HEK293 (cell line): ENCODE measurements at regions not wholly inside any gene's neighbourhood (a gene's known extent, or its start where the extent isn't known, plus 50 kb on each side); places are given as distances from the start of the nearest gene placed in this dataset.

Source experiments
- CTCF ChIA-PET: fragments of 350-600 bp; formaldehyde crosslinking; extraction: SDS; loops from one replicate; lab custom pipeline; 2021; ENCODE audit warnings: antibody characterized with exemption; lab: Yijun Ruan, JAX
- POLR2A ChIA-PET: fragments of 300-600 bp; formaldehyde crosslinking; extraction: SDS; loops from one replicate; lab custom pipeline; 2020; ENCODE audit warnings: antibody characterized with exemption, inconsistent platforms; lab: Yijun Ruan, JAX
- H3K27ac ChIP-seq: fragments of 200-500 bp; sonication (Bioruptor generic); 2 replicates; pipeline ENCODE4 v1.5.1; 2014; ENCODE audit warnings: low read depth, low read length, control low read depth, inconsistent platforms; ENCODE audit errors: extremely low read depth
- H3K36me3 ChIP-seq, 2 experiments: fragments of 200-500 bp in 1 of 2; sonication (Bioruptor generic) in 1 of 2; 1 replicate in 1 of 2; 2 replicates in 1 of 2; pipeline ENCODE4 v1.5.1; 2014 to 2017; ENCODE audit warnings: inconsistent platforms in 2 of 2, low read length in 2 of 2; ENCODE audit not compliant: control insufficient read depth in 2 of 2, insufficient read depth in 1 of 2
- H3K4me1 ChIP-seq: fragments of 200-500 bp; sonication (Bioruptor generic); 2 replicates; pipeline ENCODE4 v1.5.1; 2014; ENCODE audit warnings: mild to moderate bottlenecking, low read length, inconsistent platforms; ENCODE audit not compliant: control insufficient read depth, insufficient read depth
- H3K4me3 ChIP-seq: 2 replicates; pipeline ENCODE4 v1.5.1; 2011; ENCODE audit warnings: low read depth, mild to moderate bottlenecking, control low read depth, low read length, moderate library complexity
- H3K9me3 ChIP-seq: fragments of 200-500 bp; sonication (Bioruptor generic); 2 replicates; pipeline ENCODE4 v1.5.1; 2014; ENCODE audit warnings: low read depth, low read length, inconsistent platforms; ENCODE audit not compliant: control insufficient read depth, insufficient read depth
- CTCF ChIP-seq: fragments of 450-650 bp; formaldehyde crosslinking; IDR thresholded peaks from 2 replicates; pipeline ENCODE4 v1.5.1; 2016; ENCODE audit warnings: missing biosample characterization, missing genetic modification characterization
- ELK4 ChIP-seq: IDR thresholded peaks from 2 replicates; pipeline ENCODE4 v1.6.1; 2011; ENCODE audit warnings: mild to moderate bottlenecking, low read depth, low read length, borderline replicate concordance
- INSM2 ChIP-seq: fragments of 450-650 bp; formaldehyde crosslinking; IDR thresholded peaks from 2 replicates; pipeline ENCODE4 v1.5.1; 2016; ENCODE audit warnings: missing biosample characterization, missing genetic modification characterization
- SETDB1 ChIP-seq: IDR thresholded peaks from one replicate; pipeline ENCODE4 v1.6.1; 2017; ENCODE audit warnings: mild to moderate bottlenecking, low read length, moderate library complexity, mixed read lengths; ENCODE audit not compliant: insufficient read length
- TCF7L2 ChIP-seq: IDR thresholded peaks from 2 replicates; pipeline ENCODE4 v1.6.1; 2011; ENCODE audit warnings: low read depth, mild to moderate bottlenecking, inconsistent platforms, low read length, moderate library complexity, borderline replicate concordance
- ZBTB1 ChIP-seq: fragments of 450-650 bp; formaldehyde crosslinking; IDR thresholded peaks from 2 replicates; pipeline ENCODE4 v1.5.1; 2016; ENCODE audit warnings: missing biosample characterization, missing genetic modification characterization
- ZBTB26 ChIP-seq: fragments of 450-650 bp; formaldehyde crosslinking; optimal IDR thresholded peaks from 2 replicates; pipeline ENCODE3; 2016; ENCODE audit warnings: missing biosample characterization, mild to moderate bottlenecking, missing genetic modification characterization
- ZBTB48 ChIP-seq: fragments of 450-650 bp; formaldehyde crosslinking; IDR thresholded peaks from 2 replicates; pipeline ENCODE4 v1.5.1; 2016; ENCODE audit warnings: missing biosample characterization, missing genetic modification characterization
- ZFP3 ChIP-seq: fragments of 450-650 bp; formaldehyde crosslinking; IDR thresholded peaks from 2 replicates; pipeline ENCODE4 v1.5.1; 2016; ENCODE audit warnings: low read depth, missing biosample characterization, missing genetic modification characterization
- ZNF112 ChIP-seq: fragments of 450-650 bp; formaldehyde crosslinking; IDR thresholded peaks from 2 replicates; pipeline ENCODE4 v1.5.0; 2017; ENCODE audit warnings: missing biosample characterization, missing genetic modification characterization
- ZNF18 ChIP-seq: fragments of 450-650 bp; formaldehyde crosslinking; IDR thresholded peaks from 2 replicates; pipeline ENCODE4 v1.5.1; 2016; ENCODE audit warnings: missing biosample characterization, missing genetic modification characterization
- ZNF24 ChIP-seq: fragments of 450-650 bp; formaldehyde crosslinking; IDR thresholded peaks from 2 replicates; pipeline ENCODE4 v1.5.1; 2016; ENCODE audit warnings: missing biosample characterization, missing genetic modification characterization
- ZNF335 ChIP-seq: fragments of 450-650 bp; formaldehyde crosslinking; conservative IDR thresholded peaks from 2 replicates; pipeline ENCODE4 v1.5.1; 2016; ENCODE audit warnings: missing biosample characterization, missing genetic modification characterization
- ZNF544 ChIP-seq: fragments of 450-650 bp; formaldehyde crosslinking; IDR thresholded peaks from 2 replicates; pipeline ENCODE4 v1.5.0; 2017; ENCODE audit warnings: missing biosample characterization, missing genetic modification characterization
- ZNF624 ChIP-seq: fragments of 450-650 bp; formaldehyde crosslinking; IDR thresholded peaks from 2 replicates; pipeline ENCODE4 v1.5.1; 2017; ENCODE audit warnings: missing biosample characterization, missing genetic modification characterization
- ZNF830 ChIP-seq: fragments of 450-650 bp; IDR thresholded peaks from 2 replicates; pipeline ENCODE4 v1.5.0; 2018; ENCODE audit warnings: missing biosample characterization, missing genetic modification characterization, low read depth, mild to moderate bottlenecking, moderate library complexity
- ZNF837 ChIP-seq: fragments of 450-650 bp; formaldehyde crosslinking; IDR thresholded peaks from 2 replicates; pipeline ENCODE4 v1.5.1; 2016; ENCODE audit warnings: missing biosample characterization, missing genetic modification characterization
- ZSCAN4 ChIP-seq: fragments of 450-650 bp; formaldehyde crosslinking; IDR thresholded peaks from 2 replicates; pipeline ENCODE4 v1.5.1; 2017; ENCODE audit warnings: missing biosample characterization, missing genetic modification characterization
- ZSCAN5A ChIP-seq: fragments of 450-650 bp; formaldehyde crosslinking; IDR thresholded peaks from 2 replicates; pipeline ENCODE4 v1.5.1; 2016; ENCODE audit warnings: missing biosample characterization, missing genetic modification characterization
- ZXDB ChIP-seq: fragments of 450-650 bp; formaldehyde crosslinking; IDR thresholded peaks from 2 replicates; pipeline ENCODE4 v1.5.1; 2016; ENCODE audit warnings: missing biosample characterization, missing genetic modification characterization

GRCh38 chr2:236805800-236806531, 236.3 kb downstream of the ACKR3 start:
- no peaks in the 10 kb centered on the region for H3K9me3 ChIP-seq
- TF ChIP-seq ZNF335 (tag by site-specific recombination) (no peak), ZNF837 (tag by site-specific recombination) (no peak), TCF7L2 (no peak), ZBTB1 (tag by site-specific recombination) (no peak), ZNF544 (tag by site-specific recombination) (no peak), ZSCAN5A (no peak), ZBTB48 (no peak), ZNF18 (tag by site-specific recombination) (no peak), CTCF (tag by site-specific recombination) (no peak), ELK4 (no peak), ZXDB (tag by site-specific recombination) (no peak), ZSCAN4 (no peak), ZNF624 (tag by site-specific recombination) (no peak), ZBTB26 (tag by site-specific recombination) (no peak), SETDB1 (no peak), ZFP3 (tag by site-specific recombination) (no peak), ZNF830 (tag by site-specific recombination) (no peak), ZNF112 (tag by site-specific recombination) (no peak), ZNF24 (tag by site-specific recombination) (no peak), INSM2 (tag by site-specific recombination) (no peak)
- ChIA-PET POLR2A (no interaction called here), CTCF (interaction anchor here (0.6 to 0.8 kb wide), 2 partner anchors 453 to 593 kb away, joined by 3 to 4 read pairs; no protein-coding TSS in a partner anchor)
- no peaks in the 10 kb centered on the region for H3K4me1 ChIP-seq
- no peaks in the 10 kb centered on the region for H3K36me3 ChIP-seq
- H3K4me3 ChIP-seq: no peak overlapping the region
- H3K27ac ChIP-seq: no peak overlapping the region
